Endothelial cell of umbilical vein (primary cell): ENCODE measurements at regions not wholly inside any gene's neighbourhood (a gene's known extent, or its start where the extent isn't known, plus 50 kb on each side); places are given as distances from the start of the nearest gene placed in this dataset.

Source experiments
- CTCF ChIP-seq, 2 donors: IDR thresholded peaks; 1 replicate in 1 of 2; 2 replicates in 1 of 2; pipeline ENCODE4 v1.5.1; 2011; ENCODE audit warnings: low read length in 2 of 2, mild to moderate bottlenecking in 2 of 2, moderate library complexity in 2 of 2, control low read depth in 1 of 2, inconsistent platforms in 1 of 2, low read depth in 1 of 2; ENCODE audit not compliant: insufficient read depth in 1 of 2; ENCODE audit errors: extremely low read depth in 1 of 2
- EZH2 ChIP-seq: IDR thresholded peaks from 2 replicates; pipeline ENCODE4 v1.6.1; 2012; ENCODE audit warnings: borderline replicate concordance, low read depth, mild to moderate bottlenecking, moderate library complexity, low read length, inconsistent platforms; ENCODE audit not compliant: severe bottlenecking
- FOS ChIP-seq: IDR thresholded peaks from 2 replicates; pipeline ENCODE4 v1.6.1; 2011; ENCODE audit warnings: mild to moderate bottlenecking, low read length, moderate library complexity, borderline replicate concordance; ENCODE audit not compliant: insufficient read depth
- GATA2 ChIP-seq: IDR thresholded peaks from 2 replicates; pipeline ENCODE4 v1.7.0; 2011; ENCODE audit warnings: low read depth, mild to moderate bottlenecking, moderate library complexity, mixed read lengths, low read length; ENCODE audit not compliant: insufficient read length, insufficient read depth
- JUN ChIP-seq: IDR thresholded peaks from 2 replicates; pipeline ENCODE4 v1.6.1; 2011; ENCODE audit warnings: borderline replicate concordance, low read depth; ENCODE audit not compliant: insufficient read length, insufficient read depth
- MAX ChIP-seq: IDR thresholded peaks from 2 replicates; pipeline ENCODE4 v1.6.1; 2011; ENCODE audit not compliant: insufficient read depth, insufficient read length
- MYC ChIP-seq: IDR thresholded peaks from one replicate; pipeline ENCODE4 v1.6.1; 2011; ENCODE audit warnings: mild to moderate bottlenecking, low read depth, low read length
- POLR2A ChIP-seq: IDR thresholded peaks from 2 replicates; pipeline ENCODE4 v1.6.1; 2012; ENCODE audit warnings: low read depth, mild to moderate bottlenecking, control low read depth, low read length
- POLR2AphosphoS5 ChIP-seq: IDR thresholded peaks from 2 replicates; pipeline ENCODE4 v1.6.1; 2012; ENCODE audit warnings: low read depth, mild to moderate bottlenecking, control low read depth, low read length, moderate library complexity; ENCODE audit not compliant: insufficient read depth

- TF ChIP-seq POLR2AphosphoS5: no peak
- TF ChIP-seq CTCF (IDR thresholded peaks at IDR 0.05; ENCODE audit: extremely low read depth in 1 of 2, insufficient read depth in 1 of 2, low read depth in 1 of 2, low read length in 2 of 2): no peak
- TF ChIP-seq POLR2A: no peak
- TF ChIP-seq EZH2: no peak
- no peak for TF ChIP-seq MAX
- no peak for TF ChIP-seq MYC
- TF ChIP-seq JUN: no peak
- no peak for TF ChIP-seq GATA2
- no peak for TF ChIP-seq FOS
Observed at GRCh38 chr5:54360925-54361662, 50.7 kb upstream of the ARL15 start.
